ENCODE measurements at regions not wholly inside any gene's neighbourhood (a gene's known extent, or its start where the extent isn't known, plus 50 kb on each side); places are given as distances from the start of the nearest gene placed in this dataset.

DNA sequence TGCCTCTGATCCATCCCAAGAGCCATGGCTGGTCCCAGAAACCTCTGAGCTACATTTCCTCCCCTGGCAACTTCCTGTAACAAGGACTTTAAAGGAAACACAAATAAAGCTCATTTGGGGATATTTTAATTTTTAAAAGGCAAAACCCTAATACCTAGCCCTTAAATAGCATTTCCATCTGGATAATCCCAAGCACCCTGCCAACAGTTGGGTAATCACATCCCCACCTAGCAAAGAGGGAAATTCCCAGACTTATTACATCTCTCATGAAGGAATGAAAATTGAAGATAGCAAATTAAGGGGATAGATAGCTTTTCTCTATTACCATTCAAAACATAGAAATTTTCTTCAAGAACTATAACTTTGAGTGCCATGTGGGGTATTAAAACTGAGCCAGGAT lies 213.7 kb upstream of the BMP4 start:
- in situ Hi-C loops (cut with MboI; ENCODE audit: low sequenced_read_pairs): no loop called here

DNA sequence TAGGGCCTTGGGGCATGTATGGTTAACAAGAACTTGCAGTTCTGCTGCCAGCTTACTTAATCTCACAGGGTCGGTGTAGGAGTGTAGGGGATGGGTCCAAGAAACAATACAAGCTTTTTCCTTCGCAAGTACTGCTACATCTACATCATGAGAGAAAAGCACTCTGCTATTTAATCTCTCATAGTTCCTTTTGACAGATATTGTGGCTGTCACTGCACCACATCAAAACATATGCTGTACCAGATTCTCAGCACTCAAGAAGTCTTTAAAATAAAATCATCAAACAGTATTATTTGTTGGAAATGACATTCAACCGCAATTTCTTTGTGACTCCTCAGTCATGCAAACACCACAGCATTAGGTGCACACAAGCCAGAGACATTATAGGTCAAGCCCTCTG lies 215.5 kb upstream of the BMP4 start:
- in situ Hi-C loops (cut with MboI; ENCODE audit: low sequenced_read_pairs): no loop called here

- in situ Hi-C loops (cut with MboI; ENCODE audit: low sequenced_read_pairs): no loop called here
Measured at GRCh38 chr14:54172562-54172961, 215.9 kb upstream of the BMP4 start.

DNA sequence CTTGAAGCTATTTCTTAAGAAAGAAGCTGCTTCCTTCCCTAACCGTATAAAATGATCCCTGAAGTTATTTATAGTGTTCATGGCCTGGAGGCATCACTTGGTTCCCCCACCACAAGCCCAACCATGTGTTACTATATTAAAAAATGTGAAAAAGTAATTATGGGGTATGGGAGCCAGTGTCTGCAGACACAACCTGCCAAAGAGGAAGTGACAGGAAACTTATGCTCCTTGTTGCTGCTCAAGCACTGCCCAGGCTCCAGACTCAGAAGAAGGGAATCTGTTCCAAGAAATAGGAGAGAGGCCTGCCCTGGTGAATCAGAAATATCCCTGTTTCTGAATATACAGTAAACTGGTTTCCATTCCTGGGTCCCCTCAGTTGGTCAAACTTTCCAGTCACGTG lies 217.2 kb upstream of the BMP4 start:
- in situ Hi-C loops (cut with MboI; ENCODE audit: low sequenced_read_pairs): no loop called here

DNA sequence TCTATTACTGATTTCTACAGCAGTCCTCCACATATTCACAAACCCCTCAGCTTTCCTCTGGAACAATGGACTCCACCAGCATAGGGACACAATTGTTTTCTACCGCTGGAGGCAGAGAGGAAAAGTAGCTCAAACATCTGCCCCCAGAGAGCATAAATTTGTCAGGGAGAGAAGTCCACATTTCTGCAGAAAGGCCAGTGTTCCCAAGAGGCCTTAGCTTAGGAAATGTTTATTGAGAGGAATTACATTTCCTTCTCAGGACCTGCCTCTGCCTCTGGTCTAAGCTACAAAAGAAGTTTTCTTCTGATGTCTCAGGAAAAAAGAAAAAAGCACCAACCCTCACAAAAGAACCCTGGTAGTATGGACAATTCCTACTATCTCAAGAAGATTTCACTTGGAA lies 217.8 kb upstream of the BMP4 start:
- in situ Hi-C loops (cut with MboI; ENCODE audit: low sequenced_read_pairs): no loop called here

DNA sequence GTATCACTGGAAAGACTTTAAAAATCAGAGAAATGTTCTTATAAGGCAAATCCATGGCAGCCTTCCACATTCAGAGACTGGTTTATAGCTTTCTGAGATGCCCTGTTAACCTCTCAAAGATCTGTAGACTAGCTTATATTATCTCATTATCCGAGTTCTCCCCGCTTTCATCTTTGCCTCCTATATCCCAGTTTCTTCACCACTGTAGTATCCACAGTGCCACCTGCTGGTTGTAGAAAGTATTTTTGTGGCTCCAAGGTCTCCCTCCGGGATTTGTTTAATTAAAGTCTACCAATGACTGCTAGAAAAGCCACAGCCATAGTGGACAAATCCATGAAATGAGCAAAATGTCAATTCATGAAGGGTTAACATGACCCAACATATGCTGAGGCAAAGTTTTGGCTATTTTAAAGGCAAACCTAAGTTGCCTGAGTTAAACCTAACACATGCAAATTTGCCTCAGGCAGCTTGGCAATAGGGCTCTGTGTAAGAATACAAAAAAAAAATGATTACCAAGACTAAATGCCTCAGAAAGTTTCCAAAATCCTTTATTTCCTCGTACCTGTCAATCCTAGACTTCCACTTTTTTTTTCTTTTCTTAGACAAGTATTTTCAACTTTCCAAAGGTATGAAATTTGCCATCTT lies 218.8 kb upstream of the BMP4 start:
- in situ Hi-C loops (cut with MboI; ENCODE audit: low sequenced_read_pairs): no loop called here

- in situ Hi-C loops (cut with MboI; ENCODE audit: low sequenced_read_pairs): no loop called here
Measured at GRCh38 chr14:54177019-54177418, 219.8 kb upstream of the CDKN3 start.

DNA sequence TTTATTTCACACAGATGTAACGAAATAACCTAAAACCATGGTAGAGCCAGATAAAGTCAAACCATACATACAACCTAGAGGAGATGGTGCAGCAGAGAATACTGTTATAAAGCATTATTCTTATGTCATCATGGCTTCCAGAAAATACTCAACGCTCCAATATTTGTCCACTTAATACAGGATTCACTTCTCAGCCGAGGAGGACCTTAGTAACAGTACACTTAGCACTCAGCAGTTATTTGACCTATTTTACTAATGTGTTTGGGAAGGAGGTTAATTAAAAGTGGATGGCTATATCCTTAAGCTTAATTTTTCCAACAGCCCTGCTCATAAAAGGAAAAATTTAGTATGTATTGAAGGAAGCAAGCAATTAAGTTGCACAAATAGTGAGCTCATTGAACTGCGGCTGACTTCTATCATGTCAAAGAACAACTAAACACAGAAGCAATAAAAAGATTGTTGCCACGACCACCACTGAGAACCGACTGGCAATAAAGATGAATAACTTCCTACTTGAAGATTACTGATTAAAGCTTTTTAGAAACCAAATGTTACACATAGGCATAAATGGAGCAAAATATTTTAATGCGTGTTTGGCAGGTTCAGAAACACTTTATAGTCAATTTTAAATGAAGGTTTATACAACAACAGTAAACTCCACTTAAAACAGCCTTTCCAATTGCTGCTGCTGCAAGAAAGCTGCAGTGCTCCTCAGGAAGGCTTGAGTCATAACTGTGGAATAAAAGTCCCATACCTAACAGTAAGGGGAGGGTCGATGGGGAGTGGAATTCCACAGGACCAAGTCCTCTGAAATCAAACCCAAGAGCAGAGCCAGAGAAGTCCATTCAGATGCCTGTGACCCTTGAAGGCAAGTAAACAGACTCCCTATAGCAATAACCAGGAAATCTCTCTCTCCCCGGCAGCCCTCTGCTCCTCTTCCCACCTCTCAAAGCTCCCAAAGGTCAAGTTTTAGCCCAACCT lies 218.9 kb upstream of the CDKN3 start:
- in situ Hi-C loops (cut with MboI; ENCODE audit: low sequenced_read_pairs): no loop called here

DNA sequence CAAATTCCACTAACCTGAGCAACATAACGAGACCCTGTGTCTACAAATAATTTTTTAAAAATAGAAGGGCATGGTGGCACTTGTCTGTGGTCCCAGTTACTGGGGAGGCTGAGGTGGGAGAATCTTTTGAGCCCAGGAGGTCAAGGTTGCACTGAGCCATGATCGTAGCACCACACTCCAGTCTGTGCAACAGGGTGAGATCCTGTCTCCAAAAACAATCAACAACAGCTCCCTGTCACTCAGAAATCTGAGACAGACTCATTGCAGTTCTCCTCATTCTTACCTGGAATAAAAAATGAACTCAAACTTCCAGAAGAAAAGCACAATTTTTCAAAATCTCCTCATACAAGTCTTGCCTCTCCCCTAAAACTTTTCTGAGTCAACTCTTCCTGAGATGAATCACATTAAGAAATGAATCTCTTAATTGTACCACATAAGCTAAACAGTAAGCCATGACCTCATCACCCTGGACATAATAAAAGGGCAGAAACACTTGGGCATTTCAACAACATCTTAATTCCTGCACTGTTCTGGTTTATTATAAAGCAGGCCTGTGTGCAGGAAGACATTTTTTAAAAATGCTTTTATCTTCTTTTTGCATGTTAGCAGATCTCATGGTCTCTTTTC lies 214.3 kb upstream of the CDKN3 start:
- in situ Hi-C loops (cut with MboI; ENCODE audit: low sequenced_read_pairs): no loop called here

DNA sequence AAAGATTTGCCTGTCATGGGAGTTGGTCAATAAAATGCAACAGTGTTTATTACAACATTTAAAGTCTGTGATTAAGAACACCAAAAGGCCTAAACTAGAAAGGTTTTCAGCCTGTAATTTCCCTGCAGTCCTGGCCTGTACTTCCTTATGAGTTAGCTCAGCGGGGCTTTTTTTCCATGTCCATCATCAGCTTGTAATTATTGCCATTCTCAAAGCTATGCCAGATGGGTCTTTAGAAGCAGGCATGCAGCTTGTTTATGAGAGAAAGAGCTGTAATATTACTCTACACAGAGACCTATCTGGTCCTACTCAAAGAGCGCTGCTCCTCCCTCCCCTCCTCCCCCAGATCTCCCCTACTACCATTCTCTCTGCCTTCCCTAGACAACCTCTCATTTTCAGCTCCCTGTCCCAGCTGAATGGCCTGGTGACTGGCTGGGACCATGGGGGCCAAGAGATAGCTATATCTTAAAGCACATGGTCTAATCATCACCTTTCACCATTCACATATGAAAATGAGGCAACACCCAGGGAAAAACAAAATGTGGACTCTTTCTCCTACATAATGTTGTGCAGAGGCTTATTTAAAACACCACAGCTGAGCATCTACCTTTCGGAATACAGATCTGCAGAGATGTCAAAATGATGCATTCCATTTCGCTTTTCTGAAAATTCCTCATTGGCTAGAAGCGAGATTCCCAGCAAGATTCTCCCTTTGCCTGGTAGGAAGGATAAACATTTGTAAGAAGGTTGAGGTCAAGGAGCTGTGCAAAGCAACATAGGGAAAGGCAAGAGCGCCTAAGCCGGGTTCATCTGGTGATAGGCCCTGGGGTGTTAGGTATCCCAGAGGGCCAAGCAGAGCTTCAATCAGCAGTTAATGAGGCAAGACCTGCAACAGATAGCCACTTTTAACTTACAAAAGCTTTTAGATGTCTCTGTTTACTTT lies 209.7 kb upstream of the CDKN3 start:
- in situ Hi-C loops (cut with MboI; ENCODE audit: low sequenced_read_pairs): no loop called here

- in situ Hi-C loops (cut with MboI; ENCODE audit: low sequenced_read_pairs): no loop called here
Measured at GRCh38 chr14:54188064-54188666, 208.6 kb upstream of the CDKN3 start.

- in situ Hi-C loops (cut with MboI; ENCODE audit: low sequenced_read_pairs): no loop called here
Measured at GRCh38 chr14:54189333-54189732, 207.5 kb upstream of the CDKN3 start.

DNA sequence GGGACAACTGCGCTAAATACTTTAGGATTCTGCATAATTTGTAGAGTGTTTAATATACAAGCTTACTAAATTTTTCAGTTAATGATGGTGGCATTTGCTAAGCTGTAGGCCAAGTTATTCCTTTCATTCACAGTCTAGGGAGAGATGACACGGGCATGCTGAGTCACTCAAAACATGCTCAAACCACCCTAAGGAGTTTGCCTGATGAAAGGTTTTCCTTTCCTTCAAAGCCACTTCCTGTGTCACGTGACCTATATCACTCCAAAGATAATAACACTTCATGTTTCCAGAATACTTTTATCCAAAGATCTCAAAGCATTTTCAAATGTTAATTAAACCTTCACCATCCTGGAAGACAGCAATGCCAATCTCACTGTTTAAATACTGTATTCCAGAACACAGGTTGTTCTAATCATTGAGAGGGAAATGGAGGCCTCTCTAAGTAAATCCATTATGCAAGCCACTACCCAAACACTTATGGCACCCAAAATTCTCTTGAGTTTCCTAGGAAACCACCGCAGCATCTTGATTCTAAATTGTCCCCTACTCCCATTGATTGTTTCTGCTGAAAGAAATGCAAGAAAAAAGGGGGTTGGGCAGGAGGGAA lies 207.0 kb upstream of the CDKN3 start:
- in situ Hi-C loops (cut with MboI; ENCODE audit: low sequenced_read_pairs): no loop called here

DNA sequence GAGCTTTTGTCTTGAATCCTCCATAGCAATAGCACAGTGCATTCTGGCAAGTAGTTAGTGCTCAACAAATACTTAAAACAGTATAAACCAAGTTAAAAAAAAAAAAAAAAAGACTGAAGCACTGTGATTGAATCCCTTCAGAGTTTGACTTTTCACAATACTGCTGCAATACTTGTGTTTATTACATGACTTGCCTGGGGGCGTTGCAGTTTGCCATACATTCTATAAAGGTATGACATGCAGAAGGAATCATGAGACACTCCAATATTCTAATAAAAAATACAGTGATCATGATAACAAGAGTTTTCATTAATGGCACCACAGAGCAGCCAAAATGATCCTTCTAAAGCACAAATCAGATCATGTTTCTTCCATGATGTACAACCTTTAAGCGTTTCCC lies 205.0 kb upstream of the CDKN3 start:
- in situ Hi-C loops (cut with MboI; ENCODE audit: low sequenced_read_pairs): no loop called here

DNA sequence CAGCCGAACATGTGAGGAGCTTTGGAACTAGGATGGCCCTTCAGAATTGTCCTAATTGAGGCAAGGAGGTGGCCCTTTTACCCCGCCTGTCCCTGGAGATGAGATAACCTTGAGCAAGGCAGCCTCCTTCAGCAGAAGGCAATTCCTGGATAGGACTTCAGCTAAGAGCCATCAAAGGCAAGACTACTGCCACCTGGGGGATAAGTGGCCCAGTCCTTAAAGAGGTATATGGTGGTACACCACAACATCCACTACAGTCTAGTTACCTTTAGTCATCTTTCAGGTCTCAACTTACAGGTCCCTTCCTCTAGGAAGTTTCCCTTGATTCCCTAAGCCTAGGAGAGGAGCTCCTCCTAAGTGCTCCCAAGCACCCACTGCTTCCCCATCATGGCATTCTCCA lies 204.2 kb upstream of the CDKN3 start:
- in situ Hi-C loops (cut with MboI; ENCODE audit: low sequenced_read_pairs): no loop called here

GRCh38 chr14:54193871-54194270 lies 202.9 kb upstream of the CDKN3 start:
- in situ Hi-C loops (cut with MboI; ENCODE audit: low sequenced_read_pairs): no loop called here

DNA sequence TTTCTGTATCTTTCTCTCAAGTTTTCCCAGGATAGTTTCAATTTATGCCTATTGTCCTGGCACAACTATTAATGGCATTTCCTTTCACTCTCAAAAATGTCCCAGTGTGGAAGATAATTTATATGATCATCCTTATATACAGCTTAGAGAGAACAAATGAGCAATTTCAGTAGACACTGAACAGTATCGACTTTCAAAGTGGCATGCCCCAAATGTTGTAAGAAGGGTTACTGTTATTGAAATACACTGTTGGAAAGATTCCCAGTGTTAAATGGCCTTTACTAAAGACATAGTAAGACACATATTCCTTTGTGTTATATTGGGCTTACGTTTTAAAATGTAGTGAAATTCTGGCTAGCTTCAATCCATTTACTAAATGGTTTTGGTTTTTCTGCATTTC lies 202.3 kb upstream of the CDKN3 start:
- in situ Hi-C loops (cut with MboI; ENCODE audit: low sequenced_read_pairs): no loop called here

DNA sequence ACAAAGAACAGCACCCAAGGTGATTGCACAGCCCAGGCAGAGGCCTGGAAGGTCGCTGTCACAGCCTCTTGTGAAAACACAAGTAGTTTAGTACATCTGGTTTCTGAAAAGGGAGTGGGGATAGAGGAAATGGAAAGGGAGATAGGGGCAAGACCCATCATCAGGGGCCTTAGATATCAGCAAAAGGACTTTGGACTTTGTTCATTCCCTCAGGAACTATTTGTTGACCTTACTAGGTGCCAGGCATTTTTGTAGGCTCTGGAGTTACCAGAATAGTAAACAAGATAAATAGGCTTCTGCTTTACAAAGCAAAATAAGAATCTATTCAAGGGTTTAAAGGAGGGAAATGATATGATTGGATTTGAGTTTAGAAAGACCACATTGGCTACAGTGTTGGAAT lies 199.4 kb upstream of the CDKN3 start:
- in situ Hi-C loops (cut with MboI; ENCODE audit: low sequenced_read_pairs): no loop called here

GRCh38 chr14:54200726-54201125 lies 196.1 kb upstream of the CDKN3 start:
- in situ Hi-C loops (cut with MboI; ENCODE audit: low sequenced_read_pairs): no loop called here

DNA sequence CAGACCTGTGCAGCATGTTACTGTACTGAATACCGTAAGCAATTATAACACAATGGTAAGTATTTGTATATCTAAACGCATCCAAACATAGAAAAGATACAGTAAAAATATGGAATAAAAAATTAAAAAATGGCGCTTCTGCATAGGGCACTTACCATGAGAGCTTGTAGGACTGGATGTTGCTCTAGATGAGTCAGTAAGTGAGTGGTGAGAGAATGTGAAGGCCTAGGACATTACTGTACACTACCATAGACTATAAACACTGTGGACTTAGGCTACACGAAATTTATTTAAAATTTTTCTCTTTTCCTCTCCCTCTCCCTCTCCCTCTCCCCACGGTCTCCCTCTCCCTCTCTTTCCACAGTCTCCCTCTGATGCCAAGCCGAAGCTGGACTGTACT lies 194.5 kb upstream of the CDKN3 start:
- in situ Hi-C loops (cut with MboI; ENCODE audit: low sequenced_read_pairs): no loop called here

All from HL-60/S4 treated with retinoic acid at 250 ng/mL for 4 days and 3 days (cell line).